ENCODE measurements at regions not wholly inside any gene's neighbourhood (a gene's known extent, or its start where the extent isn't known, plus 50 kb on each side); places are given as distances from the start of the nearest gene placed in this dataset.

DNA sequence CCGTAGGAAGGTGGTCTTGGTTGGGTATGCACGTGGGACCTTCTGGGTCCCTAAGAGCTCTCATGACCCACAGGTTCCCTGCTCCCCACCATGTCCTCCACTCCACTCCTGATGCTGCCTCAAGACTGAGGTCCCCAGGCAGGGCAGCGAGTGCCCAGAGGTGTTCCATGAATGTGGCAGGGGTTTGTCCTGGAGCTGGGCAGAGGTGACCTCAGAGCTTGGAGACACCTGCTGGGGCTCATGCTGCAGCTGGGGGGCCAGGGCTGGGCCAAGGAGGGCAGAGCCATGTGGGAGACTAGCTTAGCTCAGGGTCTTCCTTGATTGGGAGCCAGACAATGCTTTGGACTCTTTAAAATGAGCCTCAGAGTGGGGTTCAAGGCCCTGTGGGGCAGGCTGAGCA, 74.0 kb upstream of the PITX1 start:
- TF ChIP-seq SIN3A (IDR thresholded peaks at IDR 0.05; ENCODE audit: borderline replicate concordance, insufficient read depth, low read length) (no peak), FOXP2 (optimal IDR thresholded peaks at IDR 0.05; ENCODE audit: borderline replicate concordance, extremely low read depth, extremely low read length, insufficient read depth) (no peak), POLR2AphosphoS5 (IDR thresholded peaks at IDR 0.05; ENCODE audit: low read depth, low read length) (no peak), TAF1 (IDR thresholded peaks at IDR 0.05; ENCODE audit: borderline replicate concordance, insufficient read depth, low read length) (no peak)
- TF ChIP-seq, protein P1, sequence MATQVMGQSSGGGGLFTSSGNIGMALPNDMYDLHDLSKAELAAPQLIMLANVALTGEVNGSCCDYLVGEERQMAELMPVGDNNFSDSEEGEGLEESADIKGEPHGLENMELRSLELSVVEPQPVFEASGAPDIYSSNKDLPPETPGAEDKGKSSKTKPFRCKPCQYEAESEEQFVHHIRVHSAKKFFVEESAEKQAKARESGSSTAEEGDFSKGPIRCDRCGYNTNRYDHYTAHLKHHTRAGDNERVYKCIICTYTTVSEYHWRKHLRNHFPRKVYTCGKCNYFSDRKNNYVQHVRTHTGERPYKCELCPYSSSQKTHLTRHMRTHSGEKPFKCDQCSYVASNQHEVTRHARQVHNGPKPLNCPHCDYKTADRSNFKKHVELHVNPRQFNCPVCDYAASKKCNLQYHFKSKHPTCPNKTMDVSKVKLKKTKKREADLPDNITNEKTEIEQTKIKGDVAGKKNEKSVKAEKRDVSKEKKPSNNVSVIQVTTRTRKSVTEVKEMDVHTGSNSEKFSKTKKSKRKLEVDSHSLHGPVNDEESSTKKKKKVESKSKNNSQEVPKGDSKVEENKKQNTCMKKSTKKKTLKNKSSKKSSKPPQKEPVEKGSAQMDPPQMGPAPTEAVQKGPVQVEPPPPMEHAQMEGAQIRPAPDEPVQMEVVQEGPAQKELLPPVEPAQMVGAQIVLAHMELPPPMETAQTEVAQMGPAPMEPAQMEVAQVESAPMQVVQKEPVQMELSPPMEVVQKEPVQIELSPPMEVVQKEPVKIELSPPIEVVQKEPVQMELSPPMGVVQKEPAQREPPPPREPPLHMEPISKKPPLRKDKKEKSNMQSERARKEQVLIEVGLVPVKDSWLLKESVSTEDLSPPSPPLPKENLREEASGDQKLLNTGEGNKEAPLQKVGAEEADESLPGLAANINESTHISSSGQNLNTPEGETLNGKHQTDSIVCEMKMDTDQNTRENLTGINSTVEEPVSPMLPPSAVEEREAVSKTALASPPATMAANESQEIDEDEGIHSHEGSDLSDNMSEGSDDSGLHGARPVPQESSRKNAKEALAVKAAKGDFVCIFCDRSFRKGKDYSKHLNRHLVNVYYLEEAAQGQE (IDR thresholded peaks at IDR 0.05; ENCODE audit: insufficient read depth in 1 of 2, low read depth in 2 of 2, low read length in 2 of 2), result no peak

DNA sequence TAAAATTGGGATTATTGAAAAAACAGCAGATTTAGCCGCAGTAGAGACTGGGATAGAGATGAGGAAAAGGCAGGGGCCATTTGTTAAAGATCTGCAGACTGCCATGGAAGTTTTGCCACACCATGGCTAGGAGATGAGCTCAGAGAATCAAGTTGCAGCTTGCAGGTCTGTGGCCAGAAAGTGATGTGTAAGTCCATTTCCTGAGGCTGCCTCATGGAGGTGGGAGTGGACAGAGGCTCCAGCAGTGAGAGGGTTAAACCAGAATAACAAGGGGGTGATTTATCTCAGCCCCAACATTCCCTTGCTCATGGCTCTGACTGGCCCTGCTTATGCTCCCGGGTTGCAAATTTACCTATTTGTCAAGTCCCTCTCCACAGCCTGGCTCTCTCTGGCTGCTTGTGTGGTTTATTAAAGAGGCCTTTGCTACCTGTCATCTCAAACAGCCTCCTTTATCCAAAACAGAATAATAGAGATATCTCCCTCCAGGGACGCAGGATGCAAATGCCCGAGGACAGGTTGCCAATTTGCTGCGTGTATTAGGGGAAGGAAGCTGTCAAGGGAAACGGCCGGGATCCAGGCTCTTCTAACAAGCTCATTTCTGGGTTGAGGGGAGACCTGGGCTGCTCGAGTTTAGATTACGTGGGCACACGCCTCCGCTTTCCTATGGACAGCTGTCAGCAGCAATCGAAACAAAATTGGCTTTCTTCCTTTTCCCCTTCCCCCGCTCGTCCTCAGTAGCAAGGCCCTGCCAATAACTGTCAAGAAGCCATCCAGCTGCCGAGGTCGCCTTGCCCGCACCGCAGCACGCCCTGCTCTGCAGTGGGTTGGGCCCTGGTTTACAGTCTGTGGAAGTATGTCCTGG, 72.8 kb upstream of the PITX1 start:
- TF ChIP-seq TAF1 (IDR thresholded peaks at IDR 0.05; ENCODE audit: borderline replicate concordance, insufficient read depth, low read length), result no peak

- TF ChIP-seq TAF1 (IDR thresholded peaks at IDR 0.05; ENCODE audit: borderline replicate concordance, insufficient read depth, low read length) (no peak), FOXP2 (optimal IDR thresholded peaks at IDR 0.05; ENCODE audit: borderline replicate concordance, extremely low read depth, extremely low read length, insufficient read depth) (no peak), POLR2AphosphoS5 (IDR thresholded peaks at IDR 0.05; ENCODE audit: low read depth, low read length) (no peak), SIN3A (IDR thresholded peaks at IDR 0.05; ENCODE audit: borderline replicate concordance, insufficient read depth, low read length) (no peak)
- TF ChIP-seq, protein P1 (IDR thresholded peaks at IDR 0.05; ENCODE audit: insufficient read depth in 1 of 2, low read depth in 2 of 2, low read length in 2 of 2), result no peak
Observed at GRCh38 chr5:135106136-135106535, 72.1 kb upstream of the PITX1 start.

DNA sequence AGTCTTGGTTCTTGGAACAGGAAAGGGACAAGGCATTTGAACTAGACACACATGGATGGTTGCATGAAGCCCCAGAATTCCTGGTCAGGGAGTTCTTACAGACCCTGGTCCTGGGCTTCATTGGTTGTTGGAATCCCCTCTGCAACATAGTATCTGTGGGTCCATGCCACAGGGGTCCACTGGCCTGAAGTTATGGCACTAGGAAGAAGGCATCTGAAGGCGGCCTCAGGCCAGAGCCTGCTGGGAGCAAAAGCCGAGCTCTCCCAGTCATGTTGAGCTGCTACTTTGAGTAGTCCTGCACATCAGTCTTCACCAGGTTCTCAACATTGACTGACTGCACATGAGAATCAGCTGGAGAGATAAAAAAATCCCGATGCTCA, 71.1 kb upstream of the PITX1 start:
- TF ChIP-seq, protein P1 (IDR thresholded peaks at IDR 0.05; ENCODE audit: insufficient read depth in 1 of 2, low read depth in 2 of 2, low read length in 2 of 2), result no peak
- TF ChIP-seq TAF1 (IDR thresholded peaks at IDR 0.05; ENCODE audit: borderline replicate concordance, insufficient read depth, low read length) (no peak), FOXP2 (optimal IDR thresholded peaks at IDR 0.05; ENCODE audit: borderline replicate concordance, extremely low read depth, extremely low read length, insufficient read depth) (no peak), SIN3A (IDR thresholded peaks at IDR 0.05; ENCODE audit: borderline replicate concordance, insufficient read depth, low read length) (no peak)

GRCh38 chr5:135103575-135103853, 69.5 kb upstream of the PITX1 start:
- TF ChIP-seq FOXP2 (optimal IDR thresholded peaks at IDR 0.05; ENCODE audit: borderline replicate concordance, extremely low read depth, extremely low read length, insufficient read depth) (no peak), TAF1 (IDR thresholded peaks at IDR 0.05; ENCODE audit: borderline replicate concordance, insufficient read depth, low read length) (no peak), SIN3A (IDR thresholded peaks at IDR 0.05; ENCODE audit: borderline replicate concordance, insufficient read depth, low read length) (no peak), POLR2AphosphoS5 (IDR thresholded peaks at IDR 0.05; ENCODE audit: low read depth, low read length) (no peak)
- TF ChIP-seq, protein P1 (IDR thresholded peaks at IDR 0.05; ENCODE audit: insufficient read depth in 1 of 2, low read depth in 2 of 2, low read length in 2 of 2), result no peak
